ENCODE measurements at regions not wholly inside any gene's neighbourhood (a gene's known extent, or its start where the extent isn't known, plus 50 kb on each side); places are given as distances from the start of the nearest gene placed in this dataset.

DNA sequence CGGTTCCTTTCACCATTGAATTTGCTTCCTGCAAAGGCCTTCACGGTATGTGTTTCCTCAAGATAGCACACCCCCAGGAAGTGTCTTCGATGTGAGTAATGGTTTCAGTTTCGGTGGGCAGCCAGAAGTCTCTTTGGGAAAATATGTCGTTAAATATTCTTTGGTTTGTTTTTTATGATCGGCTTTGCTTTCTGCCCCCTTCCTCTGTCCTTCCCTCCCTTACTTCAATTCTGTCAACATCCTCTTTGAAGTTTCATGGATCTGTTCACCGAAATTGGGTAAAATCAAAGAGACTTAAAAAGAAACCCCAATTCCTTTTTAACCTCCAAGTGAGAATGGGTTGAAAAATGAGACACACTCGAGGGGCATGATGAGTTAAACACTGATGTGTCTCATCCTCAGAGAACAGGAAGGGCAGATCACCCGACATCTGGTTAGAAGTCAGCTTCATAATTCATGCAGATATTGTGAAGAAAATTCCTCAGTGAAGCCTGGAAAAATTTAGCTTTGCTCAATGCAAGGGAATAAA lies 170.8 kb upstream of the HABP2 start (continued):
- TF ChIP-seq, protein P1, sequence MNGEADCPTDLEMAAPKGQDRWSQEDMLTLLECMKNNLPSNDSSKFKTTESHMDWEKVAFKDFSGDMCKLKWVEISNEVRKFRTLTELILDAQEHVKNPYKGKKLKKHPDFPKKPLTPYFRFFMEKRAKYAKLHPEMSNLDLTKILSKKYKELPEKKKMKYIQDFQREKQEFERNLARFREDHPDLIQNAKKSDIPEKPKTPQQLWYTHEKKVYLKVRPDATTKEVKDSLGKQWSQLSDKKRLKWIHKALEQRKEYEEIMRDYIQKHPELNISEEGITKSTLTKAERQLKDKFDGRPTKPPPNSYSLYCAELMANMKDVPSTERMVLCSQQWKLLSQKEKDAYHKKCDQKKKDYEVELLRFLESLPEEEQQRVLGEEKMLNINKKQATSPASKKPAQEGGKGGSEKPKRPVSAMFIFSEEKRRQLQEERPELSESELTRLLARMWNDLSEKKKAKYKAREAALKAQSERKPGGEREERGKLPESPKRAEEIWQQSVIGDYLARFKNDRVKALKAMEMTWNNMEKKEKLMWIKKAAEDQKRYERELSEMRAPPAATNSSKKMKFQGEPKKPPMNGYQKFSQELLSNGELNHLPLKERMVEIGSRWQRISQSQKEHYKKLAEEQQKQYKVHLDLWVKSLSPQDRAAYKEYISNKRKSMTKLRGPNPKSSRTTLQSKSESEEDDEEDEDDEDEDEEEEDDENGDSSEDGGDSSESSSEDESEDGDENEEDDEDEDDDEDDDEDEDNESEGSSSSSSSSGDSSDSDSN (IDR thresholded peaks at IDR 0.05; ENCODE audit: borderline replicate concordance in 1 of 2, low read depth in 2 of 2, low read length in 2 of 2) = no peak
- no peak for TF ChIP-seq ZNF589 (CRISPR knock-in tag; IDR thresholded peaks at IDR 0.05; ENCODE audit: low read depth)
- no peak for TF ChIP-seq RBM14 (IDR thresholded peaks at IDR 0.05; ENCODE audit: borderline replicate concordance, insufficient read depth, low read depth, low read length)
- TF ChIP-seq EZH2 (IDR thresholded peaks at IDR 0.05; ENCODE audit: borderline replicate concordance, low read depth, low read length) = no peak

DNA sequence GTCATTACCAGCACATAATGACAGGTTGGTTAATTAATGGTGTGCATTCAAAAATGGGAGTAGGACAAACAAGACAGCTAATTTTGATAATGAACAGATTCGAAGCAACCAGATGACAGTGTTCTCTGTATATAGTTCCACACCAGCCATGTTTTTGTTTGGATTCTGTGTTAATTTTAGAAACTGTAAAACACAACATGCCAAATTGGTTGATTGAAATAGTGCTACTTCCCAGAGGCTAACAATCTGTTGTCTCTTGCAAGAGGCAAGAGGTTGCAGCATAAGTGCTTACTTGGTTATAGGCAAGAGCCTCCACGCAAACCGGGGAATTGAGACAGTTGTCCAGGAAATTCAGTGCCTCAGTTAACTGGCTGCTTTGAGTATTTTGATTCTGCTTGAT lies 170.2 kb upstream of the HABP2 start:
- no peaks in the 10 kb centered on the region for H3K4me1 ChIP-seq (replicated peaks in 1 of 2; ENCODE audit: control insufficient read depth in 2 of 2, insufficient read depth in 2 of 2, low read length in 2 of 2)
- FAIRE-seq (no peak), ATAC-seq (no peak), DNase-seq (ENCODE audit: extremely low read depth in 1 of 4, low spot score in 3 of 4) (no peak)
- H3K9ac ChIP-seq (ENCODE audit: insufficient read depth in 1 of 2, low read depth in 2 of 2, low read length in 2 of 2) = no peak overlapping the region
- in situ Hi-C loops (cut with MboI) = no loop called here
- POLR2A ChIA-PET = interaction anchor here (0.7 kb wide), 1 partner anchor 1293 kb away, joined by 6 read pairs; no protein-coding TSS in a partner anchor
- no peaks in the 10 kb centered on the region for H3K36me3 ChIP-seq (ENCODE audit: control insufficient read depth, insufficient read depth, low read length)
- no peaks in the 10 kb centered on the region for H4K20me1 ChIP-seq (replicated peaks; ENCODE audit: control insufficient read depth, insufficient read depth, low read length)
- intact Hi-C loops (cut with micrococcal nuclease) = loop anchor here (10.0 kb wide), 2 partner anchors 182 to 908 kb away; no protein-coding TSS in a partner anchor
- H3K27ac ChIP-seq (ENCODE audit: extremely low read depth, low read depth, low read length) = no peak overlapping the region
- H3K4me2 ChIP-seq (ENCODE audit: insufficient read depth, low read length) = no peak overlapping the region
- 0% methylated on average over 3 of the region's 3 CpGs for WGBS (ENCODE audit: insufficient coverage, low coverage, missing lambda C conversion rate)
- no peaks in the 10 kb centered on the region for H3K79me2 ChIP-seq (ENCODE audit: control insufficient read depth, insufficient read depth, low read length)
- peaks cover 0 to 4% of the 10 kb centered on the region in 2 experiments; a peak in 3 of 5 replicates for H3K27me3 ChIP-seq (ENCODE audit: control insufficient read depth in 2 of 2, insufficient read depth in 2 of 2, low read length in 2 of 2)
- no peak overlapping the region for H2AFZ ChIP-seq (ENCODE audit: low read depth, low read length)
- TF ChIP-seq HDAC3 (IDR thresholded peaks at IDR 0.05; ENCODE audit: borderline replicate concordance, partially characterized antibody) = no peak
- no peak for TF ChIP-seq ZNF143 (CRISPR knock-in tag; IDR thresholded peaks at IDR 0.05)
- H3K9me1 ChIP-seq (ENCODE audit: control insufficient read depth, insufficient read depth, low read length) = no peaks in the 10 kb centered on the region
- H3K4me3 ChIP-seq = no peak overlapping the region
- no TSS peak for BruUV-seq (replicated peaks)
- no peaks in the 10 kb centered on the region for H3K9me3 ChIP-seq (replicated peaks; ENCODE audit: control insufficient read depth, insufficient read depth, low read depth, low read length)
- CTCF ChIA-PET (ENCODE audit: low intra/inter-chr PET ratio) = interaction anchor here (0.6 kb wide), 1 partner anchor 817 kb away, joined by 3 read pairs; no protein-coding TSS in a partner anchor

Data from K562 (cell line).